GM23338 (cell line): ENCODE measurements at regions not wholly inside any gene's neighbourhood (a gene's known extent, or its start where the extent isn't known, plus 50 kb on each side); places are given as distances from the start of the nearest gene placed in this dataset.

Experiments used
- ATAC-seq: fragments of 200-7000 bp; cut with Tn5 transposase; 3 replicates; pipeline ENCODE4 v1.9.1; 2020
- DNase-seq: peaks from one replicate; pipeline ENCODE4 v3.0.0-alpha.2; 2015; ENCODE audit warnings: low spot score
- H2AFZ ChIP-seq: fragments of 200-600 bp; sonication (generic); 2 replicates; pipeline ENCODE4 v1.8.0; 2016; ENCODE audit warnings: antibody characterized with exemption, mild to moderate bottlenecking, moderate library complexity
- H3F3A ChIP-seq: fragments of 200-600 bp; sonication (generic); replicated peaks from 2 replicates; pipeline ENCODE4 v1.8.0; 2017; ENCODE audit warnings: antibody characterized with exemption, mixed run types, low read depth
- H3K27ac ChIP-seq: fragments of 200-600 bp; sonication (generic); 2 replicates; pipeline ENCODE4 v1.6.1; 2016; ENCODE audit warnings: low read depth
- H3K27me3 ChIP-seq: fragments of 200-600 bp; sonication (generic); 2 replicates; pipeline ENCODE4 v1.8.0; 2016; ENCODE audit warnings: mild to moderate bottlenecking, mixed run types, moderate library complexity; ENCODE audit not compliant: insufficient read depth
- H3K36me3 ChIP-seq: fragments of 200-600 bp; sonication (generic); 2 replicates; pipeline ENCODE4 v1.8.0; 2016; ENCODE audit warnings: mild to moderate bottlenecking; ENCODE audit not compliant: insufficient read depth
- H3K4me1 ChIP-seq: fragments of 200-600 bp; sonication (generic); 2 replicates; pipeline ENCODE4 v1.8.0; 2016; ENCODE audit warnings: mild to moderate bottlenecking, moderate library complexity; ENCODE audit not compliant: insufficient read depth
- H3K4me2 ChIP-seq: fragments of 200-600 bp; sonication (generic); 2 replicates; pipeline ENCODE4 v1.7.1; 2017; ENCODE audit warnings: mixed run types
- H3K4me3 ChIP-seq: fragments of 200-600 bp; sonication (generic); 2 replicates; pipeline ENCODE4 v1.6.1; 2016; ENCODE audit warnings: mixed run types
- H3K79me2 ChIP-seq: fragments of 200-600 bp; sonication (generic); replicated peaks from 2 replicates; pipeline ENCODE4 v1.8.0; 2017; ENCODE audit warnings: mild to moderate bottlenecking; ENCODE audit not compliant: insufficient read depth
- H3K9me2 ChIP-seq: fragments of 200-600 bp; sonication (generic); 2 replicates; pipeline ENCODE4 v1.8.0; 2017; ENCODE audit not compliant: insufficient read depth
- H4K20me1 ChIP-seq: fragments of 200-600 bp; sonication (generic); replicated peaks from 2 replicates; pipeline ENCODE4 v1.8.0; 2017; ENCODE audit warnings: mild to moderate bottlenecking; ENCODE audit not compliant: insufficient read depth
- H3K27ac Mint-ChIP-seq: 2 replicates; pipeline ENCODE4 v1.8.0; 2020; ENCODE audit warnings: inconsistent platforms, mild to moderate bottlenecking, moderate library complexity, mixed read lengths
- H3K27me3 Mint-ChIP-seq: 3 replicates; pipeline ENCODE4 v1.8.0; 2022; ENCODE audit warnings: low read depth, mild to moderate bottlenecking, moderate library complexity, mixed read lengths, inconsistent platforms; ENCODE audit not compliant: insufficient read depth, poor library complexity
- H3K36me3 Mint-ChIP-seq: 3 replicates; pipeline ENCODE4 v1.8.0; 2021; ENCODE audit warnings: low read depth, mild to moderate bottlenecking, inconsistent platforms, moderate library complexity, mixed read lengths
- H3K4me1 Mint-ChIP-seq: 3 replicates; pipeline ENCODE4 v1.8.0; 2020; ENCODE audit warnings: mild to moderate bottlenecking, inconsistent platforms, mixed read lengths
- H3K4me3 Mint-ChIP-seq: 3 replicates; pipeline ENCODE4 v1.8.0; 2021; ENCODE audit warnings: moderate library complexity, mild to moderate bottlenecking, inconsistent platforms, mixed read lengths
- H3K9me3 Mint-ChIP-seq: 3 replicates; pipeline ENCODE4 v1.8.0; 2020; ENCODE audit warnings: moderate library complexity, mild to moderate bottlenecking, inconsistent platforms, mixed read lengths
- EZH2 ChIP-seq: fragments of 200-600 bp; sonication (generic); IDR thresholded peaks from one replicate; pipeline ENCODE4 v1.8.0; 2017; ENCODE audit warnings: antibody characterized with exemption, mild to moderate bottlenecking, low read depth; ENCODE audit not compliant: unreplicated experiment
- EZH2phosphoT487 ChIP-seq: fragments of 200-600 bp; sonication (generic); IDR thresholded peaks from one replicate; pipeline ENCODE4 v1.8.1; 2018; ENCODE audit warnings: antibody characterized with exemption; ENCODE audit not compliant: unreplicated experiment
- JUNB ChIP-seq: IDR thresholded peaks from one replicate; pipeline ENCODE4 v1.6.1; 2016; ENCODE audit warnings: antibody characterized with exemption; ENCODE audit not compliant: unreplicated experiment
- POLR2AphosphoS5 ChIP-seq: IDR thresholded peaks from 2 replicates; pipeline ENCODE4 v1.6.1; 2016; ENCODE audit warnings: antibody characterized with exemption, low read depth
- STAT1 ChIP-seq: IDR thresholded peaks from one replicate; pipeline ENCODE4 v1.6.1; 2016; ENCODE audit warnings: antibody characterized with exemption; ENCODE audit not compliant: unreplicated experiment
- ZNF114 ChIP-seq: fragments of 250-450 bp; sonication (Bioruptor Pico); IDR thresholded peaks from 2 replicates; pipeline ENCODE4 v1.5.0; 2020; ENCODE audit warnings: mild to moderate bottlenecking, moderate library complexity
- ZNF331 ChIP-seq: fragments of 250-450 bp; sonication (Bioruptor Pico); IDR thresholded peaks from 2 replicates; pipeline ENCODE4 v1.5.0; 2020; ENCODE audit warnings: low read depth, mild to moderate bottlenecking, moderate library complexity
- TF ChIP-seq, protein P1 (sequence below): IDR thresholded peaks from one replicate; pipeline ENCODE4 v1.6.1; 2018; ENCODE audit warnings: antibody characterized with exemption; ENCODE audit not compliant: unreplicated experiment
- TF ChIP-seq, protein P2 (sequence below): IDR thresholded peaks from 2 replicates; pipeline ENCODE4 v1.6.1; 2016; ENCODE audit warnings: antibody characterized with exemption
- TF ChIP-seq, protein P3 (sequence below), 2 experiments: fragments of 200-600 bp in 1 of 2; sonication (generic) in 1 of 2; conservative IDR thresholded peaks; 2 replicates each; pipeline versions ENCODE4 v1.5.1 to v1.6.1; 2016 to 2017; ENCODE audit warnings: antibody characterized with exemption in 2 of 2, low read depth in 2 of 2, mild to moderate bottlenecking in 2 of 2, moderate library complexity in 1 of 2

DNA sequence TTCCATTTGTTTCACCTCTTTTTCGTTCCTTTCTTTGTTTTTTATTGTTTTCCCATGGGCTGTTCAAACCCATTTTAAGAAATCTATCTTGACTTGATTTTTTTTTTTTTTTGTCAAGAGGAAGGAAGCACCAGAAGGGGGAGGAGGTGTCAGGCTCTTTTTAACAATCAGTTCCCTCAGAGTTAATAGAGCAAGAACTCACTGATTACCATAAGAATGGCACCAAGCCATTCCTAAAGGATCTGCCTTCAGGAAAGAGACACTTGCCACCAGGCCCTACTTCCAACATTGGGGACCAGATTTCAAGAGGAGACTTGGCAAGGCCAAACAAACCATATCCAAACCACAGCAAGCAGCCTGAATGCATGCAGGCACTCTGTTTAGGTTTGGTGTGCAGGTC is 168.0 kb downstream of the OTOR start:
- Histone ChIP-seq H3K27me3 (no peaks in the 10 kb centered on the region), H2AFZ (no peak overlapping the region), H3K27ac (no peak overlapping the region), H3K4me2 (no peak overlapping the region; the same call in 1 of the 2 replicates), H3K9me2 (0 out of 2 replicates have a peak, but pooled peaks cover 7% of the 10 kb centered on the region), H3K4me3 (no peak overlapping the region), H3K36me3 (no peaks in the 10 kb centered on the region), H3F3A (no peaks in the 10 kb centered on the region), H3K4me1 (no peaks in the 10 kb centered on the region; the same call in 1 of the 2 replicates), H3K79me2 (no peaks in the 10 kb centered on the region), H4K20me1 (no peaks in the 10 kb centered on the region)
- TF ChIP-seq, protein P1, sequence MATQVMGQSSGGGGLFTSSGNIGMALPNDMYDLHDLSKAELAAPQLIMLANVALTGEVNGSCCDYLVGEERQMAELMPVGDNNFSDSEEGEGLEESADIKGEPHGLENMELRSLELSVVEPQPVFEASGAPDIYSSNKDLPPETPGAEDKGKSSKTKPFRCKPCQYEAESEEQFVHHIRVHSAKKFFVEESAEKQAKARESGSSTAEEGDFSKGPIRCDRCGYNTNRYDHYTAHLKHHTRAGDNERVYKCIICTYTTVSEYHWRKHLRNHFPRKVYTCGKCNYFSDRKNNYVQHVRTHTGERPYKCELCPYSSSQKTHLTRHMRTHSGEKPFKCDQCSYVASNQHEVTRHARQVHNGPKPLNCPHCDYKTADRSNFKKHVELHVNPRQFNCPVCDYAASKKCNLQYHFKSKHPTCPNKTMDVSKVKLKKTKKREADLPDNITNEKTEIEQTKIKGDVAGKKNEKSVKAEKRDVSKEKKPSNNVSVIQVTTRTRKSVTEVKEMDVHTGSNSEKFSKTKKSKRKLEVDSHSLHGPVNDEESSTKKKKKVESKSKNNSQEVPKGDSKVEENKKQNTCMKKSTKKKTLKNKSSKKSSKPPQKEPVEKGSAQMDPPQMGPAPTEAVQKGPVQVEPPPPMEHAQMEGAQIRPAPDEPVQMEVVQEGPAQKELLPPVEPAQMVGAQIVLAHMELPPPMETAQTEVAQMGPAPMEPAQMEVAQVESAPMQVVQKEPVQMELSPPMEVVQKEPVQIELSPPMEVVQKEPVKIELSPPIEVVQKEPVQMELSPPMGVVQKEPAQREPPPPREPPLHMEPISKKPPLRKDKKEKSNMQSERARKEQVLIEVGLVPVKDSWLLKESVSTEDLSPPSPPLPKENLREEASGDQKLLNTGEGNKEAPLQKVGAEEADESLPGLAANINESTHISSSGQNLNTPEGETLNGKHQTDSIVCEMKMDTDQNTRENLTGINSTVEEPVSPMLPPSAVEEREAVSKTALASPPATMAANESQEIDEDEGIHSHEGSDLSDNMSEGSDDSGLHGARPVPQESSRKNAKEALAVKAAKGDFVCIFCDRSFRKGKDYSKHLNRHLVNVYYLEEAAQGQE: no peak
- peaks cover 13% of the 10 kb centered on the region for H3K4me1 Mint-ChIP-seq
- H3K36me3 Mint-ChIP-seq: peaks cover 38% of the 10 kb centered on the region
- H3K4me3 Mint-ChIP-seq: no peak overlapping the region
- H3K27me3 Mint-ChIP-seq: no peaks in the 10 kb centered on the region
- no peak overlapping the region; the same call in 1 of the 2 replicates for H3K27ac Mint-ChIP-seq
- DNase-seq (peak; percentile 32), ATAC-seq (peak; percentile 54)
- peaks cover 47% of the 10 kb centered on the region for H3K9me3 Mint-ChIP-seq

DNA sequence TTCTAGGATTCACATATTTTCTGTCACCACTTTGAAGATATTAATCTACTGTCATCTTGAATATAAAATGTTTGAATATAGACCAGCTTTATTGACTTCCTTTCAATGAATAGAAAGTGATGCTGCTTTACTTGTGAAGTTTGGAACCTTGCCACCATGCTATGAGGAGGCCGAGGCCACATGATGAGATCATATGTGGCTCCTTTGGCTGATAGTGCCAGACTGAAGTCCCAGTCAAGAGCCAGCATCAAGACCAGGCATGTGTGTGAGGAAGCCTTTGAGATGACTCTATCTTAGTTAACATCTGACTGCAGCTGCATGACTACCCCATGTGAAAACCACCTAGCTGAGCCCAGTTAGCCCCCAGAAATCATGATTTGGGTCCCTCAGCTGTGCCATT is 169.5 kb downstream of the OTOR start:
- no peak for ATAC-seq
- H3K79me2 ChIP-seq: no peaks in the 10 kb centered on the region
- TF ChIP-seq ZNF331 (peak; percentile 41; the same call in 1 of the 2 replicates), STAT1 (no peak)
- no peak overlapping the region for H3K4me2 ChIP-seq
- H3K27ac ChIP-seq: no peak overlapping the region
- Mint-ChIP-seq H3K36me3 (peaks cover 34% of the 10 kb centered on the region), H3K9me3 (peaks cover 38% of the 10 kb centered on the region), H3K27me3 (no peaks in the 10 kb centered on the region), H3K27ac (no peak overlapping the region), H3K4me1 (peaks cover 23% of the 10 kb centered on the region), H3K4me3 (no peak overlapping the region)
- H3K4me1 ChIP-seq: peaks cover 9% of the 10 kb centered on the region
- H4K20me1 ChIP-seq: no peaks in the 10 kb centered on the region
- no peaks in the 10 kb centered on the region for H3K27me3 ChIP-seq
- H3K4me3 ChIP-seq: no peak overlapping the region
- H3K36me3 ChIP-seq: no peaks in the 10 kb centered on the region
- no peak for DNase-seq
- H3F3A ChIP-seq: no peaks in the 10 kb centered on the region
- H3K9me2 ChIP-seq: 0 out of 2 replicates have a peak, but pooled peaks cover 7% of the 10 kb centered on the region
- H2AFZ ChIP-seq: no peak overlapping the region

DNA sequence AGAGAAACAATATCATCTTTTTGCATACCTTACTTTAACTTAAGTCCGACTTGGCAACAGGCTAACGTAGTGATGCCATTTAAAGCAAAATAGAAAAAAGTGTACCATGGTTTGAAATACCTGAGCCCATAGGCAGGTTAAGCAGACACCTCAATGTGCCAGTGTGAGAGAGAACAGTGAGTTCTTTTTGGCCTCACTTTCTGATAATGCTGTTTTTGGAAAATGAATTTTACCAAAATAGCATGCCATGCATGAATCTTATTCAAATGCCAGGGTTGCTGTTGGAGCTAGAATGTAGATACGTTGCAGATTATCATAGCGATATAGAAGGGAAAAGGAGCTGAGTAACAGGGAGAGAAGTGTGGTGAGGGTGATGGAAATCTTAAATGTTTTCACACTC is 170.2 kb downstream of the OTOR start:
- Mint-ChIP-seq H3K27ac (no peak overlapping the region), H3K27me3 (peaks cover 2% of the 10 kb centered on the region), H3K9me3 (peaks cover 32% of the 10 kb centered on the region), H3K4me1 (peaks cover 28% of the 10 kb centered on the region), H3K4me3 (no peak overlapping the region), H3K36me3 (peaks cover 28% of the 10 kb centered on the region)
- no peak overlapping the region for H3K4me3 ChIP-seq
- H3K9me2 ChIP-seq: 0 out of 2 replicates have a peak, but pooled peaks cover 7% of the 10 kb centered on the region
- no peak overlapping the region for H3K4me2 ChIP-seq
- no peaks in the 10 kb centered on the region for H3K27me3 ChIP-seq
- DNase-seq: no peak
- no peak for ATAC-seq
- H3K79me2 ChIP-seq: no peaks in the 10 kb centered on the region
- H3K4me1 ChIP-seq: peaks cover 10% of the 10 kb centered on the region
- no peaks in the 10 kb centered on the region for H3F3A ChIP-seq
- H3K36me3 ChIP-seq: no peaks in the 10 kb centered on the region
- H2AFZ ChIP-seq: no peak overlapping the region
- H3K27ac ChIP-seq: no peak overlapping the region
- no peaks in the 10 kb centered on the region for H4K20me1 ChIP-seq
- TF ChIP-seq, protein P2, sequence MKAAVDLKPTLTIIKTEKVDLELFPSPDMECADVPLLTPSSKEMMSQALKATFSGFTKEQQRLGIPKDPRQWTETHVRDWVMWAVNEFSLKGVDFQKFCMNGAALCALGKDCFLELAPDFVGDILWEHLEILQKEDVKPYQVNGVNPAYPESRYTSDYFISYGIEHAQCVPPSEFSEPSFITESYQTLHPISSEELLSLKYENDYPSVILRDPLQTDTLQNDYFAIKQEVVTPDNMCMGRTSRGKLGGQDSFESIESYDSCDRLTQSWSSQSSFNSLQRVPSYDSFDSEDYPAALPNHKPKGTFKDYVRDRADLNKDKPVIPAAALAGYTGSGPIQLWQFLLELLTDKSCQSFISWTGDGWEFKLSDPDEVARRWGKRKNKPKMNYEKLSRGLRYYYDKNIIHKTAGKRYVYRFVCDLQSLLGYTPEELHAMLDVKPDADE: no peak
- no peak for TF ChIP-seq ZNF114 (CRISPR knock-in tag)
- TF ChIP-seq, protein P3, sequence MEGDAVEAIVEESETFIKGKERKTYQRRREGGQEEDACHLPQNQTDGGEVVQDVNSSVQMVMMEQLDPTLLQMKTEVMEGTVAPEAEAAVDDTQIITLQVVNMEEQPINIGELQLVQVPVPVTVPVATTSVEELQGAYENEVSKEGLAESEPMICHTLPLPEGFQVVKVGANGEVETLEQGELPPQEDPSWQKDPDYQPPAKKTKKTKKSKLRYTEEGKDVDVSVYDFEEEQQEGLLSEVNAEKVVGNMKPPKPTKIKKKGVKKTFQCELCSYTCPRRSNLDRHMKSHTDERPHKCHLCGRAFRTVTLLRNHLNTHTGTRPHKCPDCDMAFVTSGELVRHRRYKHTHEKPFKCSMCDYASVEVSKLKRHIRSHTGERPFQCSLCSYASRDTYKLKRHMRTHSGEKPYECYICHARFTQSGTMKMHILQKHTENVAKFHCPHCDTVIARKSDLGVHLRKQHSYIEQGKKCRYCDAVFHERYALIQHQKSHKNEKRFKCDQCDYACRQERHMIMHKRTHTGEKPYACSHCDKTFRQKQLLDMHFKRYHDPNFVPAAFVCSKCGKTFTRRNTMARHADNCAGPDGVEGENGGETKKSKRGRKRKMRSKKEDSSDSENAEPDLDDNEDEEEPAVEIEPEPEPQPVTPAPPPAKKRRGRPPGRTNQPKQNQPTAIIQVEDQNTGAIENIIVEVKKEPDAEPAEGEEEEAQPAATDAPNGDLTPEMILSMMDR (conservative IDR thresholded peaks at IDR 0.05; ENCODE audit: low read depth in 2 of 2): no peak
- no peak for TF ChIP-seq EZH2
- TF ChIP-seq, protein P1: no peak
- TF ChIP-seq EZH2phosphoT487: no peak
- TF ChIP-seq POLR2AphosphoS5: no peak
- no peak for TF ChIP-seq ZNF331
- TF ChIP-seq JUNB: no peak
